CD14-positive monocyte (primary cell): ENCODE measurements at regions not wholly inside any gene's neighbourhood (a gene's known extent, or its start where the extent isn't known, plus 50 kb on each side); places are given as distances from the start of the nearest gene placed in this dataset.
"Not testable (repeated sequence)": the region's sequence is repeated elsewhere in the genome, so short reads cannot be mapped to it uniquely, and the experiment has no call there.

ENCODE experiments used
- DNase-seq, 3 donors: peaks; one replicate each; pipeline ENCODE4 v3.0.0-alpha.2; 2011 to 2022
- H2AFZ ChIP-seq: 2 replicates; pipeline ENCODE4 v1.6.0; 2012; ENCODE audit warnings: mild to moderate bottlenecking, low read depth, low read length, inconsistent platforms; ENCODE audit not compliant: insufficient read depth, poor library complexity, severe bottlenecking
- H3K27ac ChIP-seq, 2 donors: 1 replicate in 1 of 2; 2 replicates in 1 of 2; pipeline ENCODE4 v1.5.1; 2012 to 2013; ENCODE audit warnings: low read length in 2 of 2, control low read depth in 1 of 2, inconsistent platforms in 1 of 2, low read depth in 1 of 2, mild to moderate bottlenecking in 1 of 2
- H3K27me3 ChIP-seq, 2 donors: one replicate each; pipeline versions ENCODE4 v1.6.0 to v1.6.1; 2011 to 2013; ENCODE audit warnings: low read length in 2 of 2; ENCODE audit not compliant: control insufficient read depth in 2 of 2, insufficient read depth in 2 of 2
- H3K36me3 ChIP-seq, 2 donors: replicated peaks in 1 of 2; 1 replicate in 1 of 2; 2 replicates in 1 of 2; pipeline versions ENCODE4 v1.5.1 to v1.6.1; 2012 to 2013; ENCODE audit warnings: low read length in 2 of 2, control low read depth in 1 of 2, inconsistent platforms in 1 of 2, mild to moderate bottlenecking in 1 of 2; ENCODE audit not compliant: insufficient read depth in 2 of 2, control insufficient read depth in 1 of 2
- H3K4me1 ChIP-seq, 2 donors: 1 replicate in 1 of 2; 2 replicates in 1 of 2; pipeline versions ENCODE4 v1.5.1 to v1.6.1; 2012 to 2013; ENCODE audit warnings: low read length in 2 of 2, control low read depth in 1 of 2, inconsistent platforms in 1 of 2, mild to moderate bottlenecking in 1 of 2, moderate library complexity in 1 of 2; ENCODE audit not compliant: insufficient read depth in 2 of 2, control insufficient read depth in 1 of 2
- H3K4me2 ChIP-seq: replicated peaks from 2 replicates; pipeline ENCODE3; 2012; ENCODE audit warnings: low read length, moderate library complexity, mild to moderate bottlenecking; ENCODE audit not compliant: poor library complexity, severe bottlenecking; ENCODE audit errors: extremely low read depth
- H3K4me3 ChIP-seq, 3 experiments: fragments of 200-600 bp in 1 of 3; sonication (generic) in 1 of 3; replicated peaks in 1 of 3; 1 replicate in 2 of 3; 2 replicates in 1 of 3; pipeline ENCODE4 v1.5.1; 2011 to 2013; ENCODE audit warnings: low read length in 3 of 3, mild to moderate bottlenecking in 3 of 3, control low read depth in 2 of 3, low read depth in 2 of 3, inconsistent platforms in 1 of 3, moderate library complexity in 1 of 3
- H3K79me2 ChIP-seq: 2 replicates; pipeline ENCODE4 v1.6.0; 2012; ENCODE audit warnings: mild to moderate bottlenecking, control low read depth, inconsistent platforms, low read length, moderate library complexity; ENCODE audit not compliant: insufficient read depth
- H3K9ac ChIP-seq: 2 replicates; pipeline ENCODE4 v1.6.0; 2017; ENCODE audit warnings: low read length, mild to moderate bottlenecking; ENCODE audit not compliant: insufficient read depth, poor library complexity, severe bottlenecking
- H3K9me3 ChIP-seq, 2 donors: replicated peaks in 1 of 2; 1 replicate in 1 of 2; 2 replicates in 1 of 2; pipeline versions ENCODE4 v1.5.1 to v1.6.1; 2012 to 2013; ENCODE audit warnings: low read length in 2 of 2, control low read depth in 1 of 2; ENCODE audit not compliant: control insufficient read depth in 1 of 2, insufficient read depth in 1 of 2
- H4K20me1 ChIP-seq: 2 replicates; pipeline ENCODE4 v1.6.0; 2012; ENCODE audit warnings: mild to moderate bottlenecking, low read length, control low read depth, moderate library complexity; ENCODE audit not compliant: insufficient read depth
- H3K27ac Mint-ChIP-seq, 7 donors: one replicate each; pipeline ENCODE4 v1.8.0; 2020; ENCODE audit warnings: mild to moderate bottlenecking in 7 of 7, mixed read lengths in 7 of 7, moderate library complexity in 6 of 7, inconsistent platforms in 2 of 7
- H3K27me3 Mint-ChIP-seq, 3 donors: one replicate each; pipeline ENCODE4 v1.8.0; 2021 to 2022; ENCODE audit warnings: low read depth in 3 of 3, mild to moderate bottlenecking in 3 of 3, mixed read lengths in 3 of 3, moderate library complexity in 3 of 3, inconsistent platforms in 1 of 3
- H3K36me3 Mint-ChIP-seq, 2 donors: one replicate each; pipeline ENCODE4 v1.8.0; 2020; ENCODE audit warnings: mixed read lengths in 2 of 2, inconsistent platforms in 1 of 2, mild to moderate bottlenecking in 1 of 2
- H3K4me1 Mint-ChIP-seq: one replicate; pipeline ENCODE4 v1.8.0; 2020; ENCODE audit warnings: mild to moderate bottlenecking, mixed read lengths
- H3K4me3 Mint-ChIP-seq, 2 donors: one replicate each; pipeline ENCODE4 v1.8.0; 2020; ENCODE audit warnings: mild to moderate bottlenecking in 2 of 2, mixed read lengths in 2 of 2, moderate library complexity in 1 of 2
- H3K9me3 Mint-ChIP-seq, 7 donors: one replicate each; pipeline ENCODE4 v1.8.0; 2020 to 2022; ENCODE audit warnings: mixed read lengths in 7 of 7, mild to moderate bottlenecking in 6 of 7, moderate library complexity in 6 of 7, inconsistent platforms in 2 of 7
- WGBS: methylation state at CpG from one replicate; pipeline ENCODE4 v1.1.5; 2013; ENCODE audit warnings: missing lambda C conversion rate; ENCODE audit not compliant: insufficient coverage; 5-methylcytosine and 5-hydroxymethylcytosine counted together
- intact Hi-C, 2 donors: fragments of 100-400 bp; cut with micrococcal nuclease; formaldehyde crosslinking; loops; one replicate each; pipeline versions ENCODE4 v1.15.0 to v1.15.1; 2023
- TF ChIP-seq, protein P1 (sequence below): fragments of 200-600 bp; IDR thresholded peaks from one replicate; pipeline ENCODE4 v1.8.0; 2022; ENCODE audit warnings: antibody characterized with exemption, mild to moderate bottlenecking

DNA sequence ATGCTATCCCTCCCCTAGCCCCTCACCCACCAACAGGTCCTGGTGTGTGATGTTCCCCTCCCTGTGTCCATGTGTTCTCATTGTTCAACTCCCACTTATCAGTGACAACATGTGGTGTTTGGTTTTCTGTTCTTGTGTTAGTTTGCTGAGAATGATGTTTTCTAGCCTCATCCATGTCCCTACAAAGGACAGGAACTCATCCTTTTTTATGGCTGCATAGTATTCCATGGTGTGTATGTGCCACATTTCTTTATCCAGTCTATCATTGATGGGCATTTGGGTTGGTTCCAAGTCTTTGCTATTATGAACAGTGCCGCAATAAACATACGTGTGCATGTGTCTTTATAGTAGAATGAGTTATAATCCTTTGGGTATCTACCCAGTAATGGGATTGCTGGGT lies 120.4 kb upstream of the PODXL start:
- H3K4me3 Mint-ChIP-seq, H3K4me1 Mint-ChIP-seq, H3K4me3 ChIP-seq, H4K20me1 ChIP-seq, intact Hi-C loops, H3K36me3 ChIP-seq, DNase-seq, H3K9me3 ChIP-seq, H3K9me3 Mint-ChIP-seq, H2AFZ ChIP-seq, H3K27me3 ChIP-seq, H3K27ac ChIP-seq, H3K27ac Mint-ChIP-seq, H3K36me3 Mint-ChIP-seq, H3K79me2 ChIP-seq, H3K4me2 ChIP-seq, H3K4me1 ChIP-seq, H3K9ac ChIP-seq: not testable (repeated sequence)
- WGBS, result no CpG with 5 or more reads among the region's 2 CpGs
- peaks cover 6 to 11% (median 6%) of the 10 kb centered on the region in 3 donors for H3K27me3 Mint-ChIP-seq

DNA sequence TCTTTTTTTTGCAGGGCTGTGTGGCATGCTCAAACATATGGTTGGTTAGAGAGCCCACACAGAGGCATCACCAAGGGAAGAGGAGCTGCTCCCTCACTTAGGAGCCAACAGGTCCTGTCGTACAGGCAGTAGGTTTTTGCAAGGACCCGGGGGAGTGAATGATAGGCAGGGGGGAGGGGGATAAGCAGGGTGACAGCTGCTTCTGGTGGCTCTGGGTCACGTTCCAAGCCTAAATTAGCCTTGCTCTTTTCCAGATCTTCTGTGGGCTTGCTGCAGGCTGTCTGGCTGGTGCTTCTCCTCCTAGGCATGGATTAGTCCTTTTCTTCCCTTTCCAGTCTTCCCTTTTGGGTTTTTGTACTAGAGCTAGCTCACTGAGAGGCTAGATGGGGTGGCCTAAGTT lies 117.7 kb upstream of the PODXL start:
- H3K36me3 Mint-ChIP-seq, result no peaks in the 10 kb centered on the region
- no peaks in the 10 kb centered on the region for H3K4me1 ChIP-seq
- intact Hi-C loops, result no loop called here
- 79% methylated on average over 2 of the region's 3 CpGs for WGBS
- H3K4me3 Mint-ChIP-seq, result no peak overlapping the region
- no peak overlapping the region for H3K4me2 ChIP-seq
- H3K9me3 Mint-ChIP-seq, result peaks cover 0 to 4% (median 0%) of the 10 kb centered on the region in 7 donors
- no peaks in the 10 kb centered on the region for H3K79me2 ChIP-seq
- H3K27me3 Mint-ChIP-seq, result peaks cover 6 to 14% (median 10%) of the 10 kb centered on the region in 3 donors
- H2AFZ ChIP-seq, result no peak overlapping the region
- no peak for DNase-seq
- H3K27ac Mint-ChIP-seq, result no peak overlapping the region
- no peaks in the 10 kb centered on the region for H4K20me1 ChIP-seq
- TF ChIP-seq, protein P1, sequence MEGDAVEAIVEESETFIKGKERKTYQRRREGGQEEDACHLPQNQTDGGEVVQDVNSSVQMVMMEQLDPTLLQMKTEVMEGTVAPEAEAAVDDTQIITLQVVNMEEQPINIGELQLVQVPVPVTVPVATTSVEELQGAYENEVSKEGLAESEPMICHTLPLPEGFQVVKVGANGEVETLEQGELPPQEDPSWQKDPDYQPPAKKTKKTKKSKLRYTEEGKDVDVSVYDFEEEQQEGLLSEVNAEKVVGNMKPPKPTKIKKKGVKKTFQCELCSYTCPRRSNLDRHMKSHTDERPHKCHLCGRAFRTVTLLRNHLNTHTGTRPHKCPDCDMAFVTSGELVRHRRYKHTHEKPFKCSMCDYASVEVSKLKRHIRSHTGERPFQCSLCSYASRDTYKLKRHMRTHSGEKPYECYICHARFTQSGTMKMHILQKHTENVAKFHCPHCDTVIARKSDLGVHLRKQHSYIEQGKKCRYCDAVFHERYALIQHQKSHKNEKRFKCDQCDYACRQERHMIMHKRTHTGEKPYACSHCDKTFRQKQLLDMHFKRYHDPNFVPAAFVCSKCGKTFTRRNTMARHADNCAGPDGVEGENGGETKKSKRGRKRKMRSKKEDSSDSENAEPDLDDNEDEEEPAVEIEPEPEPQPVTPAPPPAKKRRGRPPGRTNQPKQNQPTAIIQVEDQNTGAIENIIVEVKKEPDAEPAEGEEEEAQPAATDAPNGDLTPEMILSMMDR, result no peak
- no peak overlapping the region for H3K9ac ChIP-seq
- no peaks in the 10 kb centered on the region for H3K4me1 Mint-ChIP-seq
- H3K4me3 ChIP-seq, result no peak overlapping the region
- no peaks in the 10 kb centered on the region for H3K36me3 ChIP-seq
- H3K9me3 ChIP-seq, result no peaks in the 10 kb centered on the region
- no peak overlapping the region for H3K27ac ChIP-seq
- no peaks in the 10 kb centered on the region for H3K27me3 ChIP-seq
